Glutamatergic neuron (in vitro differentiated cells): ENCODE measurements at regions not wholly inside any gene's neighbourhood (a gene's known extent, or its start where the extent isn't known, plus 50 kb on each side); places are given as distances from the start of the nearest gene placed in this dataset.
A peak's percentile ranks its signal among the peaks of the same experiment; 100 is the strongest.

Source experiments
- DNase-seq: peaks from one replicate; pipeline ENCODE4 v3.0.0; 2022
- H3K27ac Mint-ChIP-seq: one replicate; pipeline ENCODE4 v1.8.0; 2020; ENCODE audit warnings: mild to moderate bottlenecking, mixed read lengths, inconsistent platforms; ENCODE audit not compliant: unreplicated experiment
- H3K27me3 Mint-ChIP-seq: one replicate; pipeline ENCODE4 v1.8.0; 2020; ENCODE audit warnings: mild to moderate bottlenecking, moderate library complexity, mixed read lengths, inconsistent platforms; ENCODE audit not compliant: unreplicated experiment
- H3K36me3 Mint-ChIP-seq: one replicate; pipeline ENCODE4 v1.8.0; 2020; ENCODE audit warnings: mild to moderate bottlenecking, mixed read lengths, inconsistent platforms; ENCODE audit not compliant: unreplicated experiment
- H3K4me1 Mint-ChIP-seq: one replicate; pipeline ENCODE4 v1.8.0; 2020; ENCODE audit warnings: mild to moderate bottlenecking, low read depth, mixed read lengths, inconsistent platforms; ENCODE audit not compliant: unreplicated experiment
- H3K4me3 Mint-ChIP-seq: one replicate; pipeline ENCODE4 v1.8.0; 2020; ENCODE audit warnings: mild to moderate bottlenecking, mixed read lengths, inconsistent platforms; ENCODE audit not compliant: unreplicated experiment
- H3K9me3 Mint-ChIP-seq: one replicate; pipeline ENCODE4 v1.8.0; 2020; ENCODE audit warnings: mild to moderate bottlenecking, moderate library complexity, mixed read lengths, inconsistent platforms; ENCODE audit not compliant: unreplicated experiment
- CTCF ChIP-seq: fragments of 200-600 bp; sonication (generic); IDR thresholded peaks from one replicate; pipeline ENCODE4 v1.5.0; 2021; ENCODE audit not compliant: partially characterized antibody, unreplicated experiment

GRCh38 chr9:24286761-24287160 is 258.9 kb downstream of the IZUMO3 start:
- H3K27me3 Mint-ChIP-seq = peaks cover 2% of the 10 kb centered on the region
- TF ChIP-seq CTCF = no peak
- H3K4me3 Mint-ChIP-seq = no peak overlapping the region
- DNase-seq = no peak
- no peak overlapping the region for H3K27ac Mint-ChIP-seq
- H3K9me3 Mint-ChIP-seq = peaks cover 5% of the 10 kb centered on the region
- peaks cover 13% of the 10 kb centered on the region for H3K36me3 Mint-ChIP-seq
- H3K4me1 Mint-ChIP-seq = peaks cover 2% of the 10 kb centered on the region

GRCh38 chr9:24258626-24259025 is 287.1 kb downstream of the IZUMO3 start:
- no peak overlapping the region for H3K4me3 Mint-ChIP-seq
- peak overlapping the region; percentile 56 for H3K27ac Mint-ChIP-seq
- no peak for TF ChIP-seq CTCF
- H3K4me1 Mint-ChIP-seq = peaks cover 12% of the 10 kb centered on the region
- H3K9me3 Mint-ChIP-seq = peaks cover 2% of the 10 kb centered on the region
- H3K27me3 Mint-ChIP-seq = peaks cover 3% of the 10 kb centered on the region
- DNase-seq = no peak
- no peaks in the 10 kb centered on the region for H3K36me3 Mint-ChIP-seq

- DNase-seq = peak; percentile 15
- no peak for TF ChIP-seq CTCF
- Mint-ChIP-seq H3K4me1 (peaks cover 12% of the 10 kb centered on the region), H3K36me3 (peaks cover 9% of the 10 kb centered on the region), H3K27ac (peak overlapping the region; percentile 83), H3K9me3 (peaks cover 2% of the 10 kb centered on the region), H3K27me3 (peaks cover 3% of the 10 kb centered on the region), H3K4me3 (no peak overlapping the region)
These were observed 288.0 kb downstream of the IZUMO3 start for GRCh38 chr9:24257726-24258125.

GRCh38 chr9:24245988-24246387 is 299.7 kb downstream of the IZUMO3 start:
- Mint-ChIP-seq H3K4me1 (peaks cover 20% of the 10 kb centered on the region), H3K36me3 (no peaks in the 10 kb centered on the region), H3K27ac (no peak overlapping the region), H3K27me3 (peaks cover 6% of the 10 kb centered on the region), H3K9me3 (peaks cover 6% of the 10 kb centered on the region), H3K4me3 (no peak overlapping the region)
- DNase-seq = no peak
- TF ChIP-seq CTCF = peak; percentile 60

- DNase-seq = no peak
These were observed 303.1 kb downstream of the IZUMO3 start for GRCh38 chr9:24242576-24242975.

More at GRCh38 chr9:24242576-24242975, 303.1 kb downstream of the IZUMO3 start:
- H3K4me3 Mint-ChIP-seq = peak overlapping the region; percentile 13
- TF ChIP-seq CTCF = no peak
- peak overlapping the region; percentile 90 for H3K27ac Mint-ChIP-seq
- H3K27me3 Mint-ChIP-seq = peaks cover 4% of the 10 kb centered on the region
- peaks cover 6% of the 10 kb centered on the region for H3K36me3 Mint-ChIP-seq
- peaks cover 8% of the 10 kb centered on the region for H3K9me3 Mint-ChIP-seq
- peaks cover 20% of the 10 kb centered on the region for H3K4me1 Mint-ChIP-seq
